ENCODE measurements at regions not wholly inside any gene's neighbourhood (a gene's known extent, or its start where the extent isn't known, plus 50 kb on each side); places are given as distances from the start of the nearest gene placed in this dataset.

- TF ChIP-seq, protein P1, sequence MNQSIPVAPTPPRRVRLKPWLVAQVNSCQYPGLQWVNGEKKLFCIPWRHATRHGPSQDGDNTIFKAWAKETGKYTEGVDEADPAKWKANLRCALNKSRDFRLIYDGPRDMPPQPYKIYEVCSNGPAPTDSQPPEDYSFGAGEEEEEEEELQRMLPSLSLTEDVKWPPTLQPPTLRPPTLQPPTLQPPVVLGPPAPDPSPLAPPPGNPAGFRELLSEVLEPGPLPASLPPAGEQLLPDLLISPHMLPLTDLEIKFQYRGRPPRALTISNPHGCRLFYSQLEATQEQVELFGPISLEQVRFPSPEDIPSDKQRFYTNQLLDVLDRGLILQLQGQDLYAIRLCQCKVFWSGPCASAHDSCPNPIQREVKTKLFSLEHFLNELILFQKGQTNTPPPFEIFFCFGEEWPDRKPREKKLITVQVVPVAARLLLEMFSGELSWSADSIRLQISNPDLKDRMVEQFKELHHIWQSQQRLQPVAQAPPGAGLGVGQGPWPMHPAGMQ (IDR thresholded peaks at IDR 0.05; ENCODE audit: borderline replicate concordance): no peak
- no peak for TF ChIP-seq TCF3 (IDR thresholded peaks at IDR 0.05; ENCODE audit: borderline replicate concordance, insufficient read depth, low read depth, low read length)
- no peak for TF ChIP-seq RB1 (IDR thresholded peaks at IDR 0.05; ENCODE audit: borderline replicate concordance)
- TF ChIP-seq, protein P2, sequence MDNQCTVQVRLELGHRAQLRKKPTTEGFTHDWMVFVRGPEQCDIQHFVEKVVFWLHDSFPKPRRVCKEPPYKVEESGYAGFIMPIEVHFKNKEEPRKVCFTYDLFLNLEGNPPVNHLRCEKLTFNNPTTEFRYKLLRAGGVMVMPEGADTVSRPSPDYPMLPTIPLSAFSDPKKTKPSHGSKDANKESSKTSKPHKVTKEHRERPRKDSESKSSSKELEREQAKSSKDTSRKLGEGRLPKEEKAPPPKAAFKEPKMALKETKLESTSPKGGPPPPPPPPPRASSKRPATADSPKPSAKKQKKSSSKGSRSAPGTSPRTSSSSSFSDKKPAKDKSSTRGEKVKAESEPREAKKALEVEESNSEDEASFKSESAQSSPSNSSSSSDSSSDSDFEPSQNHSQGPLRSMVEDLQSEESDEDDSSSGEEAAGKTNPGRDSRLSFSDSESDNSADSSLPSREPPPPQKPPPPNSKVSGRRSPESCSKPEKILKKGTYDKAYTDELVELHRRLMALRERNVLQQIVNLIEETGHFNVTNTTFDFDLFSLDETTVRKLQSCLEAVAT (IDR thresholded peaks at IDR 0.05): no peak
- TF ChIP-seq TARDBP (IDR thresholded peaks at IDR 0.05; ENCODE audit: borderline replicate concordance): no peak
- no peak for TF ChIP-seq CEBPZ (IDR thresholded peaks at IDR 0.05; ENCODE audit: low read depth, low read length)
- no peak for TF ChIP-seq WRNIP1 (IDR thresholded peaks at IDR 0.05; ENCODE audit: borderline replicate concordance, low read depth, low read length)
- no peak for TF ChIP-seq SP1 (IDR thresholded peaks at IDR 0.05; ENCODE audit: low read depth, low read length)
- no peak for TF ChIP-seq MTA2 (IDR thresholded peaks at IDR 0.05; ENCODE audit: low read depth)
Observed at GRCh38 chr13:40176242-40176641, 490.2 kb downstream of the FOXO1 start (continued).
